Keratinocyte (primary cell): ENCODE measurements at regions not wholly inside any gene's neighbourhood (a gene's known extent, or its start where the extent isn't known, plus 50 kb on each side); places are given as distances from the start of the nearest gene placed in this dataset.

ENCODE experiments used
- EZH2 ChIP-seq: IDR thresholded peaks from one replicate; pipeline ENCODE4 v1.6.1; 2012; ENCODE audit warnings: inconsistent platforms, mild to moderate bottlenecking, low read length, moderate library complexity
- TF ChIP-seq, protein P1 (sequence below), 3 experiments: IDR thresholded peaks in 1 of 3; conservative IDR thresholded peaks in 1 of 3; optimal IDR thresholded peaks in 1 of 3; 2 replicates in 2 of 3; 3 replicates in 1 of 3; pipeline versions ENCODE3 to v1.5.1; 2011; ENCODE audit warnings: low read length in 3 of 3, mild to moderate bottlenecking in 3 of 3, moderate library complexity in 2 of 3, control low read depth in 1 of 3, inconsistent platforms in 1 of 3; ENCODE audit not compliant: insufficient read depth in 2 of 3; ENCODE audit errors: extremely low read depth in 1 of 3

DNA sequence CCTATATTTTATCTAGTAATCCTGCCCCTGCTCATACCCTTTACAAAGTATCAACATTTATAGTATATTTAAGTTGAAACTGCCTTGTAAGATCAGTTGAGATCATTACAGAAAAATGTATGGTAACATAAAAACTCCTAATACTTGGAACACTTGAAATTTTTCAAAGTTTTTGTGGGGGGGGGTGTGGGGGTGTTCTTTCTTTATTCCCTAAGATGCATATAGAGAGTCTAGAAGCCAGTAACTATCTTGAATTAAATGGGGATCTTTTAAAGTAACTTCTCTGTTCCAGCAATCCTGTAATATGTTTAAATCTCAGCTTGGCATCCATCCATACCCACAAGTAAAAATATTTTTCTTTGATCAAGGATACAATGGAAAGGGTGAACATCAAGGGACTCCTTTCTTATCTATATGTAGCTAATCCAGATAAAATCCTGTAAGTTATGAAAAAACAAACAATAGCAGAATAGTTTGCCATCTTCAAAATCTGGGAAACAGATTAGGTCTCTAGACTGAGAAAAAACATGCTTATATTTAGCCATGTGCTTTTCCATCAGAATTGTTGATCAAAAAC lies 455.3 kb downstream of the MEIS1 start:
- no peak for TF ChIP-seq EZH2
- TF ChIP-seq, protein P1, sequence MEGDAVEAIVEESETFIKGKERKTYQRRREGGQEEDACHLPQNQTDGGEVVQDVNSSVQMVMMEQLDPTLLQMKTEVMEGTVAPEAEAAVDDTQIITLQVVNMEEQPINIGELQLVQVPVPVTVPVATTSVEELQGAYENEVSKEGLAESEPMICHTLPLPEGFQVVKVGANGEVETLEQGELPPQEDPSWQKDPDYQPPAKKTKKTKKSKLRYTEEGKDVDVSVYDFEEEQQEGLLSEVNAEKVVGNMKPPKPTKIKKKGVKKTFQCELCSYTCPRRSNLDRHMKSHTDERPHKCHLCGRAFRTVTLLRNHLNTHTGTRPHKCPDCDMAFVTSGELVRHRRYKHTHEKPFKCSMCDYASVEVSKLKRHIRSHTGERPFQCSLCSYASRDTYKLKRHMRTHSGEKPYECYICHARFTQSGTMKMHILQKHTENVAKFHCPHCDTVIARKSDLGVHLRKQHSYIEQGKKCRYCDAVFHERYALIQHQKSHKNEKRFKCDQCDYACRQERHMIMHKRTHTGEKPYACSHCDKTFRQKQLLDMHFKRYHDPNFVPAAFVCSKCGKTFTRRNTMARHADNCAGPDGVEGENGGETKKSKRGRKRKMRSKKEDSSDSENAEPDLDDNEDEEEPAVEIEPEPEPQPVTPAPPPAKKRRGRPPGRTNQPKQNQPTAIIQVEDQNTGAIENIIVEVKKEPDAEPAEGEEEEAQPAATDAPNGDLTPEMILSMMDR (optimal IDR thresholded peaks at IDR 0.05 in 1 of 3, IDR thresholded peaks at IDR 0.05 in 1 of 3, conservative IDR thresholded peaks at IDR 0.05 in 1 of 3; ENCODE audit: extremely low read depth in 1 of 3, insufficient read depth in 2 of 3, low read length in 3 of 3) = no peak
